ENCODE measurements at regions not wholly inside any gene's neighbourhood (a gene's known extent, or its start where the extent isn't known, plus 50 kb on each side); places are given as distances from the start of the nearest gene placed in this dataset.

DNA sequence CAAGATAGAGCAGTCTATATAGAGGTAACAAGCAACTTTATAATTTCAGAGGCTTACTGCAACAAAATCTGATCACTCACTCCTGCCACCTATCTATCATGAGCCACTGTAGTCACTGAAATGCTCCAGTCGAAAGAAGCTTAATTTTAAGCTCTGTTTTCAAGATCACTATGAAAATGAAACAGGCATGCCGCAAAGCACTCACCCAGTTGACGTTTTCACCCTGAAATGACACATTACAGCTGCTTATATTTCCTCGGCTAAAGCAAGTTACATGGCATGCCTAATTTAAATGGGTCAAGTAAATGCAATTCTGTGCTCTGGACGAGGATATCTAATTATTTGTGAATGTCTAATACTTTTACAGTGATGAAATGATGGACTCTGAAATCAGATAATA, 616.3 kb downstream of the FAM181B start:
- ATAC-seq (ENCODE audit: low read depth) (no peak), DNase-seq (no peak)
- WGBS, 2 experiments (ENCODE audit: extremely low coverage in 2 of 2, insufficient read length in 1 of 2): no CpG with 5 or more reads among the region's 5 CpGs
- Histone ChIP-seq H3K79me1 (ENCODE audit: low read depth in 1 of 2, low read length in 2 of 2) (no peaks in the 10 kb centered on the region), H2BK20ac (ENCODE audit: low read depth, low read length) (no peak overlapping the region), H3K9me1 (ENCODE audit: insufficient read depth, low read length) (no peaks in the 10 kb centered on the region), H2AK5ac (ENCODE audit: low read depth, low read length) (no peak overlapping the region), H2BK15ac (ENCODE audit: low read depth, low read length) (no peak overlapping the region), H3K27ac (ENCODE audit: insufficient read depth, low read length) (no peak overlapping the region), H2AFZ (replicated peaks; ENCODE audit: low read length, poor library complexity) (no peak overlapping the region), H3K27me3 (ENCODE audit: control insufficient read depth, insufficient read depth, low read length) (no peaks in the 10 kb centered on the region), H3K4me1 (ENCODE audit: control insufficient read depth, insufficient read depth, low read length) (no peaks in the 10 kb centered on the region), H3K18ac (ENCODE audit: low read depth, low read length) (no peak overlapping the region), H2BK5ac (ENCODE audit: low read depth, low read length, poor library complexity, severe bottlenecking) (no peak overlapping the region), H4K8ac (ENCODE audit: low read depth in 2 of 2, low read length in 2 of 2) (no peak overlapping the region), H3K4me3 (ENCODE audit: insufficient read depth, low read depth, low read length) (no peak overlapping the region), H3K23ac (ENCODE audit: low read depth, low read length) (no peak overlapping the region), H2BK120ac (ENCODE audit: low read depth, low read length) (no peak overlapping the region), H3K9ac (ENCODE audit: low read depth, low read length) (no peak overlapping the region), H3K14ac (replicated peaks; ENCODE audit: low read depth, low read length) (no peak overlapping the region), H4K5ac (ENCODE audit: low read depth, low read length) (no peak overlapping the region), H2AK9ac (replicated peaks; ENCODE audit: low read depth, low read length, poor library complexity) (no peak overlapping the region), H3K36me3 (ENCODE audit: control insufficient read depth, insufficient read depth, low read length) (no peaks in the 10 kb centered on the region), H3K4ac (ENCODE audit: low read depth, low read length) (no peak overlapping the region), H4K20me1 (ENCODE audit: insufficient read depth, low read length) (no peaks in the 10 kb centered on the region), H3K9me3 (ENCODE audit: control insufficient read depth, insufficient read depth, low read length) (peaks cover 2% of the 10 kb centered on the region; the same call in 1 of the 2 replicates), H4K91ac (ENCODE audit: insufficient read depth, low read depth, low read length) (no peak overlapping the region), H3K56ac (ENCODE audit: extremely low read depth, insufficient read depth, low read length) (no peak overlapping the region), H3K4me2 (ENCODE audit: low read depth, low read length) (no peak overlapping the region)
- dilution Hi-C loops (cut with HindIII; ENCODE audit: low sequenced_read_pairs, unreplicated experiment) (no loop called here), intact Hi-C loops (cut with micrococcal nuclease) (no loop called here), in situ Hi-C loops (cut with MboI; ENCODE audit: low sequenced_read_pairs) (no loop called here)
- POLR2A ChIA-PET (ENCODE audit: unreplicated experiment): no interaction called here
- no TSS peak for BruUV-seq (replicated peaks)
- TF ChIP-seq MAFK (IDR thresholded peaks at IDR 0.05; ENCODE audit: low read depth, low read length): no peak
- TF ChIP-seq MAZ (IDR thresholded peaks at IDR 0.05; ENCODE audit: borderline replicate concordance, low read depth, low read length): no peak
- TF ChIP-seq, protein P1, sequence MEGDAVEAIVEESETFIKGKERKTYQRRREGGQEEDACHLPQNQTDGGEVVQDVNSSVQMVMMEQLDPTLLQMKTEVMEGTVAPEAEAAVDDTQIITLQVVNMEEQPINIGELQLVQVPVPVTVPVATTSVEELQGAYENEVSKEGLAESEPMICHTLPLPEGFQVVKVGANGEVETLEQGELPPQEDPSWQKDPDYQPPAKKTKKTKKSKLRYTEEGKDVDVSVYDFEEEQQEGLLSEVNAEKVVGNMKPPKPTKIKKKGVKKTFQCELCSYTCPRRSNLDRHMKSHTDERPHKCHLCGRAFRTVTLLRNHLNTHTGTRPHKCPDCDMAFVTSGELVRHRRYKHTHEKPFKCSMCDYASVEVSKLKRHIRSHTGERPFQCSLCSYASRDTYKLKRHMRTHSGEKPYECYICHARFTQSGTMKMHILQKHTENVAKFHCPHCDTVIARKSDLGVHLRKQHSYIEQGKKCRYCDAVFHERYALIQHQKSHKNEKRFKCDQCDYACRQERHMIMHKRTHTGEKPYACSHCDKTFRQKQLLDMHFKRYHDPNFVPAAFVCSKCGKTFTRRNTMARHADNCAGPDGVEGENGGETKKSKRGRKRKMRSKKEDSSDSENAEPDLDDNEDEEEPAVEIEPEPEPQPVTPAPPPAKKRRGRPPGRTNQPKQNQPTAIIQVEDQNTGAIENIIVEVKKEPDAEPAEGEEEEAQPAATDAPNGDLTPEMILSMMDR (conservative IDR thresholded peaks at IDR 0.05; ENCODE audit: low read depth, low read length): no peak
- CTCF ChIA-PET: no interaction called here
